ENCODE measurements at regions not wholly inside any gene's neighbourhood (a gene's known extent, or its start where the extent isn't known, plus 50 kb on each side); places are given as distances from the start of the nearest gene placed in this dataset.

DNA sequence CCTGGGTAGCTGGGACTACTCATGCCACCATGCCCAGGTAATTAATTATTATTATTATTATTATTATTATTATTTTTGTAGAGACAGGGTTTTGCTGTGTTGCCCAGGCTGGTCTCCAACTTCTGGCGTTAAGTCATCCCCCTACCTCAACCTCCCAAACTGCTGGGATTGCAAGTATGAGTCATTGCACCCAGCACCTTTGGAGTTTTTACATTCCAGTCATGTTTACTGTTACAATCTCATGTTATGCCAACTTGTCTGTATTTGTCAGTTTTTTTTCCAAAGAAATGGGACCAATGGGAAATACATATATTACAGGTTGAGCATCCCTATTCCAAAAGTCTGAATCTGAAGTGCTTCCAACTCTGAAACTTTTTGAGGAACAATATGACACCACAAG, 903.8 kb downstream of the SLC4A3 start:
- in situ Hi-C loops (cut with MboI; ENCODE audit: low pct_ligation_motif_present in 1 of 4, low pct_unique_long_range_greater_than_20kb in 1 of 4, low sequenced_read_pairs in 3 of 4) (no loop called here), intact Hi-C loops (cut with DNase I; ENCODE audit: low total_unique reads) (no loop called here)
- peaks cover 0 to 7% of the 10 kb centered on the region in 2 donors for H3K9me3 ChIP-seq
- no peak overlapping the region for H3K4me3 ChIP-seq
- H3K4me1 ChIP-seq, result no peaks in the 10 kb centered on the region
- H3K27me3 ChIP-seq, result no peaks in the 10 kb centered on the region
- 76 to 100% methylated on average over 1 of the region's 1 CpG for WGBS, 2 donors (ENCODE audit: low coverage in 1 of 2)
- DNase-seq, result no peak
- no peak for TF ChIP-seq EP300 (IDR thresholded peaks at IDR 0.05; ENCODE audit: low read depth)
- no peak for TF ChIP-seq POLR2AphosphoS5 (IDR thresholded peaks at IDR 0.05)
- TF ChIP-seq POLR2A (IDR thresholded peaks at IDR 0.05), result no peak
- TF ChIP-seq, protein P1, sequence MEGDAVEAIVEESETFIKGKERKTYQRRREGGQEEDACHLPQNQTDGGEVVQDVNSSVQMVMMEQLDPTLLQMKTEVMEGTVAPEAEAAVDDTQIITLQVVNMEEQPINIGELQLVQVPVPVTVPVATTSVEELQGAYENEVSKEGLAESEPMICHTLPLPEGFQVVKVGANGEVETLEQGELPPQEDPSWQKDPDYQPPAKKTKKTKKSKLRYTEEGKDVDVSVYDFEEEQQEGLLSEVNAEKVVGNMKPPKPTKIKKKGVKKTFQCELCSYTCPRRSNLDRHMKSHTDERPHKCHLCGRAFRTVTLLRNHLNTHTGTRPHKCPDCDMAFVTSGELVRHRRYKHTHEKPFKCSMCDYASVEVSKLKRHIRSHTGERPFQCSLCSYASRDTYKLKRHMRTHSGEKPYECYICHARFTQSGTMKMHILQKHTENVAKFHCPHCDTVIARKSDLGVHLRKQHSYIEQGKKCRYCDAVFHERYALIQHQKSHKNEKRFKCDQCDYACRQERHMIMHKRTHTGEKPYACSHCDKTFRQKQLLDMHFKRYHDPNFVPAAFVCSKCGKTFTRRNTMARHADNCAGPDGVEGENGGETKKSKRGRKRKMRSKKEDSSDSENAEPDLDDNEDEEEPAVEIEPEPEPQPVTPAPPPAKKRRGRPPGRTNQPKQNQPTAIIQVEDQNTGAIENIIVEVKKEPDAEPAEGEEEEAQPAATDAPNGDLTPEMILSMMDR (IDR thresholded peaks at IDR 0.05), result no peak
- no peak overlapping the region for H3K27ac ChIP-seq
- H3K36me3 ChIP-seq, result no peaks in the 10 kb centered on the region

DNA sequence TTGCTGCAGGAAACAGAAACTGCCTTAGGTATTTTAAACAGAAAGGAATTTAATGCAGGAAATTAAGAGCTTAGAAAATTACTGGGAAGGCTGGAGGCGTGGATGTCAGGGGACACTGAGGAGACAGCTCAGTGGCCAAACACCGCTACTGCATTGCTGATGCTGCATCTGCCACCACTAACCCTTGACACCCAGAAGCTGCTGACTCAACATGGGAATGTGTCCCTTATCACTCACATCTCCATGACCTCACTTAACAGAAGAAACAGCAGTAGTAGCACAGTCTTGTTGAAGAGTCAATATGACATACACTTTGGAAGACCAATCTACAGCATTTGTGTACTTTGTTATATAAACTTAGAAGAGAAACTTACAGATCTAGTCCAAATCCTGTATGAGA, 906.1 kb downstream of the SLC4A3 start:
- in situ Hi-C loops (cut with MboI; ENCODE audit: low pct_ligation_motif_present in 1 of 4, low pct_unique_long_range_greater_than_20kb in 1 of 4, low sequenced_read_pairs in 3 of 4) (no loop called here), intact Hi-C loops (cut with DNase I; ENCODE audit: low total_unique reads) (no loop called here)
- Histone ChIP-seq H3K27ac (no peak overlapping the region), H3K4me1 (no peaks in the 10 kb centered on the region), H3K27me3 (no peaks in the 10 kb centered on the region), H3K4me3 (no peak overlapping the region), H3K9me3 (peaks cover 0 to 7% of the 10 kb centered on the region in 2 donors), H3K36me3 (no peaks in the 10 kb centered on the region)
- DNase-seq, result no peak
- TF ChIP-seq, protein P1 (IDR thresholded peaks at IDR 0.05), result peak in 1 of 5 experiments; percentile 7
- TF ChIP-seq POLR2AphosphoS5 (IDR thresholded peaks at IDR 0.05), result no peak
- 40 to 68% methylated on average over 1 to 2 of the region's 2 CpGs for WGBS, 2 donors (ENCODE audit: low coverage in 1 of 2)

DNA sequence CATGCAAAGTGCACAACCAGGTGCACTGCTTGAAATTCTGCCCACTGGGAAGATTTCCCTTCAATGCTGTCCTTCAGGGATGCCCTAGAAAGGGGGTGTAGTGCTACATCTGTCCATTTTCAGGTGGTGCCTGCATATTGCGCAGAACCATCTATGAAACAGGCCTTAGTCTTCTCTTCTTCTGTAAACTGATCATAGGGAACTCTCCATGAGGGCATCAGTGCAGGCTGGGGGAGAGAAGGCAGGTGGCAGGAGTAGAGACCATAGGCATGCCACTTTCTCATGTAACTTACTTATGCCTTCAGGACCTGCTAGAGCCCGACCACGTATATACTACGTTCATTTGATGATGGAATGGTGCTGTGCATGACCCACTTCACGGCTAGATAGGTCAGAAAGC, 912.1 kb downstream of the SLC4A3 start:
- H3K36me3 ChIP-seq, result no peaks in the 10 kb centered on the region
- H3K27ac ChIP-seq, result no peak overlapping the region
- no peaks in the 10 kb centered on the region for H3K9me3 ChIP-seq
- no peak overlapping the region for H3K4me3 ChIP-seq
- no peaks in the 10 kb centered on the region for H3K4me1 ChIP-seq
- intact Hi-C loops (cut with DNase I; ENCODE audit: low total_unique reads) (no loop called here), in situ Hi-C loops (cut with MboI; ENCODE audit: low pct_ligation_motif_present in 1 of 4, low pct_unique_long_range_greater_than_20kb in 1 of 4, low sequenced_read_pairs in 3 of 4) (no loop called here)
- TF ChIP-seq, protein P1 (IDR thresholded peaks at IDR 0.05), result no peak
- TF ChIP-seq POLR2A (IDR thresholded peaks at IDR 0.05) (no peak), EP300 (IDR thresholded peaks at IDR 0.05; ENCODE audit: low read depth) (no peak), POLR2AphosphoS5 (IDR thresholded peaks at IDR 0.05) (no peak)
- DNase-seq, result no peak
- WGBS, 2 donors (ENCODE audit: low coverage in 1 of 2), result 69 to 89% methylated on average over 4 to 5 of the region's 5 CpGs
- no peaks in the 10 kb centered on the region for H3K27me3 ChIP-seq

DNA sequence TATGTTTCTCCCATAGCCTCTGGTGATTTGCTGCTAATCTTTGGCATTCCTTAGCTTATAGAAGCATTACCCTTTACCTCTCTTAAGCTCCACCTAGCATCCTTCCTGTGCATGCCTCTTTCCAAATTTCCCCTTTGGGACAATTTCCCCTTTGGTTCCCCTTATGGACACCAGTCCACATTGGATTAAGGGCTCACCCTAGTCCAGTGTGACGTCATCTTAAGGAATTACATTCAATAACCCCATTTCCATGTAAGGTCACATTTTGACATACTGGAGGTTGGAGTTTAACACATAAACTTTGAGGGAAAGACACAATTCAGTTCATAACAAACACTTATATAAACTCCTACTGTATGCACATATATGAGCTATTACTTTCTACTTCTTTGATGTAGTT, 916.6 kb downstream of the SLC4A3 start:
- Histone ChIP-seq H3K36me3 (no peaks in the 10 kb centered on the region), H3K4me3 (no peak overlapping the region), H3K27me3 (no peaks in the 10 kb centered on the region), H3K9me3 (no peaks in the 10 kb centered on the region), H3K27ac (no peak overlapping the region), H3K4me1 (no peaks in the 10 kb centered on the region)
- in situ Hi-C loops (cut with MboI; ENCODE audit: low pct_ligation_motif_present in 1 of 4, low pct_unique_long_range_greater_than_20kb in 1 of 4, low sequenced_read_pairs in 3 of 4) (no loop called here), intact Hi-C loops (cut with DNase I; ENCODE audit: low total_unique reads) (no loop called here)
- TF ChIP-seq POLR2A (IDR thresholded peaks at IDR 0.05) (no peak), EP300 (IDR thresholded peaks at IDR 0.05; ENCODE audit: low read depth) (no peak), POLR2AphosphoS5 (IDR thresholded peaks at IDR 0.05) (no peak)
- TF ChIP-seq, protein P1 (IDR thresholded peaks at IDR 0.05), result no peak
- WGBS, 2 donors (ENCODE audit: low coverage in 1 of 2), result 71 to 75% methylated on average over 1 of the region's 1 CpG
- no peak for DNase-seq

Data from transverse colon (tissue), 4 donors.